OCI-LY7 (cell line): ENCODE measurements at regions not wholly inside any gene's neighbourhood (a gene's known extent, or its start where the extent isn't known, plus 50 kb on each side); places are given as distances from the start of the nearest gene placed in this dataset.

Source experiments
- CTCF ChIP-seq: fragments of 200-600 bp; sonication (generic); conservative IDR thresholded peaks from 2 replicates; pipeline ENCODE4 v1.5.1; 2014; ENCODE audit warnings: mild to moderate bottlenecking, antibody characterized with exemption, low read length, moderate library complexity, mixed read lengths
- EZH2phosphoT487 ChIP-seq: fragments of 200-600 bp; sonication (generic); IDR thresholded peaks from 2 replicates; pipeline ENCODE4 v1.6.1; 2018; ENCODE audit warnings: low read depth, borderline replicate concordance, mild to moderate bottlenecking, mixed run types, antibody characterized with exemption, low read length, moderate library complexity, mixed read lengths

GRCh38 chr4:53863736-53864365, 200.6 kb downstream of the CHIC2 start:
- TF ChIP-seq CTCF (no peak), EZH2phosphoT487 (no peak)
